ENCODE measurements at regions not wholly inside any gene's neighbourhood (a gene's known extent, or its start where the extent isn't known, plus 50 kb on each side); places are given as distances from the start of the nearest gene placed in this dataset.

DNA sequence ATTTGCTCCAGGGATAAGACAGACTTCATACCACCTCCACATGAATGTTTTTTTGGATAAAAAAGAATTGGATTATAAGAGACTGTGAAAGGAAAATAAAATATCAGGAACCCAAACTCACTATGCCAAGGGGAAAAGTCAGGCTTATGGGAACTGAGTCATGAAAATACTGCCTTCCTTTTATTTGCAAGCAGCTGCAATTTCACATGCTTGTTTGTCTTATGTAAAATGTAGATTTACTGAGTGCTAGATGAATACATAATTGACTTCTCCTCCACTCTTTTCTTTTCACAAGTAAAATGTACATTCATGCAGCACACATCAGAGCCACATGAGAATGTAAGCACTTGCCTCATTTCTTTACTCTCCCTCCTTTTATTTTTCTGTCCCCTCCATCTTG is 940.8 kb upstream of the MBL2 start:
- TF ChIP-seq, protein P1, sequence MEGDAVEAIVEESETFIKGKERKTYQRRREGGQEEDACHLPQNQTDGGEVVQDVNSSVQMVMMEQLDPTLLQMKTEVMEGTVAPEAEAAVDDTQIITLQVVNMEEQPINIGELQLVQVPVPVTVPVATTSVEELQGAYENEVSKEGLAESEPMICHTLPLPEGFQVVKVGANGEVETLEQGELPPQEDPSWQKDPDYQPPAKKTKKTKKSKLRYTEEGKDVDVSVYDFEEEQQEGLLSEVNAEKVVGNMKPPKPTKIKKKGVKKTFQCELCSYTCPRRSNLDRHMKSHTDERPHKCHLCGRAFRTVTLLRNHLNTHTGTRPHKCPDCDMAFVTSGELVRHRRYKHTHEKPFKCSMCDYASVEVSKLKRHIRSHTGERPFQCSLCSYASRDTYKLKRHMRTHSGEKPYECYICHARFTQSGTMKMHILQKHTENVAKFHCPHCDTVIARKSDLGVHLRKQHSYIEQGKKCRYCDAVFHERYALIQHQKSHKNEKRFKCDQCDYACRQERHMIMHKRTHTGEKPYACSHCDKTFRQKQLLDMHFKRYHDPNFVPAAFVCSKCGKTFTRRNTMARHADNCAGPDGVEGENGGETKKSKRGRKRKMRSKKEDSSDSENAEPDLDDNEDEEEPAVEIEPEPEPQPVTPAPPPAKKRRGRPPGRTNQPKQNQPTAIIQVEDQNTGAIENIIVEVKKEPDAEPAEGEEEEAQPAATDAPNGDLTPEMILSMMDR (IDR thresholded peaks at IDR 0.05), result no peak
- TF ChIP-seq EP300 (IDR thresholded peaks at IDR 0.05) (no peak), POLR2AphosphoS5 (IDR thresholded peaks at IDR 0.05) (no peak)

All from gastroesophageal sphincter (tissue), 3 donors.